Spinal cord (tissue), 9 donors: ENCODE measurements at regions not wholly inside any gene's neighbourhood (a gene's known extent, or its start where the extent isn't known, plus 50 kb on each side); places are given as distances from the start of the nearest gene placed in this dataset.

Experiments
- DNase-seq, 6 donors: peaks; one replicate each; pipeline versions ENCODE4 v3.0.0 to v3.0.0-alpha.2; 2013 to 2015; ENCODE audit warnings: low spot score in 6 of 6, low read depth in 4 of 6
- H3K27ac ChIP-seq: one replicate; pipeline ENCODE4 v1.5.1; 2013; ENCODE audit warnings: low read depth, low read length, control low read depth
- H3K27me3 ChIP-seq: one replicate; pipeline ENCODE4 v1.6.1; 2013; ENCODE audit warnings: low read length; ENCODE audit not compliant: control insufficient read depth, insufficient read depth
- H3K36me3 ChIP-seq: one replicate; pipeline ENCODE4 v1.6.1; 2013; ENCODE audit warnings: low read length; ENCODE audit not compliant: control insufficient read depth, insufficient read depth
- H3K4me1 ChIP-seq: one replicate; pipeline ENCODE4 v1.6.1; 2013; ENCODE audit warnings: low read length; ENCODE audit not compliant: control insufficient read depth, insufficient read depth
- H3K4me3 ChIP-seq: one replicate; pipeline ENCODE4 v1.5.1; 2013; ENCODE audit warnings: low read depth, low read length, control low read depth
- H3K9me3 ChIP-seq: one replicate; pipeline ENCODE4 v1.6.1; 2013; ENCODE audit warnings: low read length; ENCODE audit not compliant: control insufficient read depth, insufficient read depth
- WGBS: methylation state at CpG from one replicate; pipeline ENCODE4 v1.1.5; 2013; ENCODE audit warnings: missing lambda C conversion rate; ENCODE audit not compliant: insufficient coverage; 5-methylcytosine and 5-hydroxymethylcytosine counted together
- donor health status: healthy.

- Histone ChIP-seq H3K4me3 (no peak overlapping the region), H3K27me3 (no peaks in the 10 kb centered on the region), H3K9me3 (no peaks in the 10 kb centered on the region), H3K27ac (no peak overlapping the region), H3K36me3 (no peaks in the 10 kb centered on the region), H3K4me1 (no peaks in the 10 kb centered on the region)
- DNase-seq = peak in 1 of 6 donors; percentile 72
- 73% methylated on average over 5 of the region's 7 CpGs for WGBS
These were observed 1034.4 kb upstream of the KLHL29 start for GRCh38 chr2:22350621-22351020.

- Histone ChIP-seq H3K9me3 (no peaks in the 10 kb centered on the region), H3K27me3 (no peaks in the 10 kb centered on the region), H3K27ac (no peak overlapping the region), H3K36me3 (no peaks in the 10 kb centered on the region), H3K4me3 (no peak overlapping the region), H3K4me1 (no peaks in the 10 kb centered on the region)
- 67% methylated on average over 3 of the region's 4 CpGs for WGBS
- peak in 2 of 6 donors; percentile 68 to 70 for DNase-seq
These were observed 1029.1 kb upstream of the KLHL29 start for GRCh38 chr2:22355816-22356433.

GRCh38 chr2:22359071-22359672, 1025.8 kb upstream of the KLHL29 start:
- Histone ChIP-seq H3K27me3 (no peaks in the 10 kb centered on the region), H3K4me1 (no peaks in the 10 kb centered on the region), H3K27ac (no peak overlapping the region), H3K9me3 (no peaks in the 10 kb centered on the region), H3K4me3 (no peak overlapping the region), H3K36me3 (no peaks in the 10 kb centered on the region)
- peak in 2 of 6 donors; percentile 34 to 76 for DNase-seq
- WGBS = no CpG with 5 or more reads among the region's 2 CpGs

- H3K4me1 ChIP-seq = no peaks in the 10 kb centered on the region
- no peak for DNase-seq
- H3K36me3 ChIP-seq = no peaks in the 10 kb centered on the region
- no peaks in the 10 kb centered on the region for H3K9me3 ChIP-seq
- H3K27me3 ChIP-seq = no peaks in the 10 kb centered on the region
- WGBS = 73% methylated on average over 3 of the region's 4 CpGs
- H3K4me3 ChIP-seq = no peak overlapping the region
- H3K27ac ChIP-seq = no peak overlapping the region
These were observed 1024.1 kb upstream of the KLHL29 start for GRCh38 chr2:22360735-22361374.

GRCh38 chr2:22361571-22361970, 1023.4 kb upstream of the KLHL29 start:
- no CpG with 5 or more reads among the region's 2 CpGs for WGBS
- no peak for DNase-seq

GRCh38 chr2:22375096-22375495, 1009.9 kb upstream of the KLHL29 start:
- Histone ChIP-seq H3K9me3 (no peaks in the 10 kb centered on the region), H3K27me3 (no peaks in the 10 kb centered on the region), H3K4me1 (no peaks in the 10 kb centered on the region), H3K27ac (no peak overlapping the region), H3K36me3 (no peaks in the 10 kb centered on the region), H3K4me3 (no peak overlapping the region)
- no CpG with 5 or more reads among the region's 1 CpG for WGBS
- DNase-seq = peak in 1 of 6 donors; percentile 55

More at GRCh38 chr2:22361571-22361970, 1023.4 kb upstream of the KLHL29 start:
- H3K4me3 ChIP-seq = no peak overlapping the region
- no peak overlapping the region for H3K27ac ChIP-seq
- H3K9me3 ChIP-seq = no peaks in the 10 kb centered on the region
- H3K36me3 ChIP-seq = no peaks in the 10 kb centered on the region
- no peaks in the 10 kb centered on the region for H3K4me1 ChIP-seq
- no peaks in the 10 kb centered on the region for H3K27me3 ChIP-seq

- H3K36me3 ChIP-seq = no peaks in the 10 kb centered on the region
- 23% methylated on average over 5 of the region's 6 CpGs for WGBS
- H3K4me3 ChIP-seq = no peak overlapping the region
- H3K9me3 ChIP-seq = no peaks in the 10 kb centered on the region
- peak in 2 of 6 donors; percentile 20 to 77 for DNase-seq
- H3K27me3 ChIP-seq = no peaks in the 10 kb centered on the region
- H3K27ac ChIP-seq = no peak overlapping the region
- H3K4me1 ChIP-seq = no peaks in the 10 kb centered on the region
These were observed 1007.7 kb upstream of the KLHL29 start for GRCh38 chr2:22377268-22377667.

GRCh38 chr2:22382479-22383169, 1002.4 kb upstream of the KLHL29 start:
- H3K4me3 ChIP-seq = no peak overlapping the region
- no peaks in the 10 kb centered on the region for H3K4me1 ChIP-seq
- no peak overlapping the region for H3K27ac ChIP-seq
- no peaks in the 10 kb centered on the region for H3K9me3 ChIP-seq
- peak in 3 of 6 donors; percentile 32 to 80 (median 64) for DNase-seq
- no peaks in the 10 kb centered on the region for H3K36me3 ChIP-seq
- WGBS = 34% methylated on average over 8 of the region's 11 CpGs
- H3K27me3 ChIP-seq = no peaks in the 10 kb centered on the region

GRCh38 chr2:22397847-22398246, 987.1 kb upstream of the KLHL29 start:
- DNase-seq = no peak
- WGBS = no CpG with 5 or more reads among the region's 2 CpGs
- Histone ChIP-seq H3K36me3 (no peaks in the 10 kb centered on the region), H3K27me3 (no peaks in the 10 kb centered on the region), H3K9me3 (no peaks in the 10 kb centered on the region), H3K4me3 (no peak overlapping the region), H3K4me1 (no peaks in the 10 kb centered on the region), H3K27ac (no peak overlapping the region)
